ENCODE measurements at regions not wholly inside any gene's neighbourhood (a gene's known extent, or its start where the extent isn't known, plus 50 kb on each side); places are given as distances from the start of the nearest gene placed in this dataset.
A peak's percentile ranks its signal among the peaks of the same experiment; 100 is the strongest.

DNA sequence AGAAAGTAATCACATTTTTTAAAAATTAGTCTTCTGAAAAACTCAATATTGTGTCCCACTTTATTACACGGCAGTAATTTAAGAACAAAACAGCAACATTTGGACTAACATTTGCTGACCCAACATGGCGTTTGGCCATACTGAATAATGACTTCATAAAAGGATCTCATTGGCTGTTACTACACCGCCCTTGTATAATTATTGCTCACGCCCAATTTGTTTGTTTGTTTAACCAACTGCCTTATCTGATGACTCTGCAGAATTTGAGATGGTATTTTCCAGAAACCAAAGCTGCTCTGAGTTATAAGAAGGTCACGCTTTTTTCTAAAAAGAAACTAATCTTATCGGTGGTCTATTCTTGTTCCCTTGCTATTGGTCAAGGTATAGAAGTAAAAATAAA lies 200.2 kb upstream of the TARS1 start:
- Histone ChIP-seq H3K4me1 (ENCODE audit: low read length) (peaks cover 63% of the 10 kb centered on the region), H3K27ac (ENCODE audit: low read length) (no peak overlapping the region)

DNA sequence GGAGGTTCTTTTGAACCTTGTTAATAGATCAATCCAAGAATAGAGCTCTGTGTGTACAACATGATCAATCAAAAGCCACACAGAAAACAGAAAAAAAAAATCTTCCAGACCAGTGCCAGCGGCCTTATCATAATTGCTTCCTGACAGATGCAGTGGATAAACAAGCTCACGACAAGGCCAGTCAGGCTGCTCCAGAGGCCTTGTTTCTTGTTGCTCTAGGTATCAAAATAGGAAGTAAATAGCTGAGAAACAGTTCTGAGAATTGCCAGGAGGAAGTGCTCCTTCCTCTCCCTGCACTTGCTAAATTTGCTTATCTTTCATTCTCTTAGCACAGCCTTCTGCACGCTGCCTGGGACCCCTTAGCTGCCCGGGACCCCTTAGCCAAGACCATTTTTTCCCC lies 199.0 kb upstream of the TARS1 start:
- peak overlapping the region; percentile 31; the same call in 1 of the 2 replicates for H3K27ac ChIP-seq (ENCODE audit: low read length)
- H3K9me2 ChIP-seq (replicated peaks; ENCODE audit: insufficient read depth, low read length) = no peaks in the 10 kb centered on the region
- DNase-seq = peak; percentile 34
- H3F3A ChIP-seq (ENCODE audit: insufficient read depth, low read length) = peaks cover 16% of the 10 kb centered on the region
- H4K20me1 ChIP-seq (ENCODE audit: insufficient read depth, low read length) = no peaks in the 10 kb centered on the region
- peak overlapping the region; percentile 23; the same call in 1 of the 2 replicates for H3K4me2 ChIP-seq (ENCODE audit: low read depth, low read length)
- H3K9me3 ChIP-seq (replicated peaks; ENCODE audit: insufficient read depth, low read length) = no peaks in the 10 kb centered on the region
- H3K4me3 ChIP-seq (ENCODE audit: low read length) = no peak overlapping the region
- TF ChIP-seq EZH2phosphoT487 (IDR thresholded peaks at IDR 0.05; ENCODE audit: low read length) = no peak
- TF ChIP-seq, protein P1, sequence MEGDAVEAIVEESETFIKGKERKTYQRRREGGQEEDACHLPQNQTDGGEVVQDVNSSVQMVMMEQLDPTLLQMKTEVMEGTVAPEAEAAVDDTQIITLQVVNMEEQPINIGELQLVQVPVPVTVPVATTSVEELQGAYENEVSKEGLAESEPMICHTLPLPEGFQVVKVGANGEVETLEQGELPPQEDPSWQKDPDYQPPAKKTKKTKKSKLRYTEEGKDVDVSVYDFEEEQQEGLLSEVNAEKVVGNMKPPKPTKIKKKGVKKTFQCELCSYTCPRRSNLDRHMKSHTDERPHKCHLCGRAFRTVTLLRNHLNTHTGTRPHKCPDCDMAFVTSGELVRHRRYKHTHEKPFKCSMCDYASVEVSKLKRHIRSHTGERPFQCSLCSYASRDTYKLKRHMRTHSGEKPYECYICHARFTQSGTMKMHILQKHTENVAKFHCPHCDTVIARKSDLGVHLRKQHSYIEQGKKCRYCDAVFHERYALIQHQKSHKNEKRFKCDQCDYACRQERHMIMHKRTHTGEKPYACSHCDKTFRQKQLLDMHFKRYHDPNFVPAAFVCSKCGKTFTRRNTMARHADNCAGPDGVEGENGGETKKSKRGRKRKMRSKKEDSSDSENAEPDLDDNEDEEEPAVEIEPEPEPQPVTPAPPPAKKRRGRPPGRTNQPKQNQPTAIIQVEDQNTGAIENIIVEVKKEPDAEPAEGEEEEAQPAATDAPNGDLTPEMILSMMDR (IDR thresholded peaks at IDR 0.05; ENCODE audit: low read length) = no peak
- TF ChIP-seq EZH2 (optimal IDR thresholded peaks at IDR 0.05; ENCODE audit: low read depth, low read length) = no peak
- H3K9ac ChIP-seq (ENCODE audit: low read length) = no peak overlapping the region
- no peaks in the 10 kb centered on the region for H3K27me3 ChIP-seq (replicated peaks; ENCODE audit: insufficient read depth, low read length)
- H3K4me1 ChIP-seq (ENCODE audit: low read length) = peaks cover 53% of the 10 kb centered on the region
- no peak overlapping the region for H2AFZ ChIP-seq (ENCODE audit: low read length)
- H3K36me3 ChIP-seq (replicated peaks; ENCODE audit: insufficient read depth, low read length) = no peaks in the 10 kb centered on the region
- no peaks in the 10 kb centered on the region for H3K79me2 ChIP-seq (ENCODE audit: low read length)

More for the DNA sequence above, 200.2 kb upstream of the TARS1 start:
- Histone ChIP-seq H3K9me2 (replicated peaks; ENCODE audit: insufficient read depth, low read length) (no peaks in the 10 kb centered on the region), H3K9me3 (replicated peaks; ENCODE audit: insufficient read depth, low read length) (no peaks in the 10 kb centered on the region), H3K79me2 (ENCODE audit: low read length) (no peaks in the 10 kb centered on the region), H3K9ac (ENCODE audit: low read length) (no peak overlapping the region), H3K36me3 (replicated peaks; ENCODE audit: insufficient read depth, low read length) (no peaks in the 10 kb centered on the region), H2AFZ (ENCODE audit: low read length) (no peak overlapping the region), H3K4me2 (ENCODE audit: low read depth, low read length) (no peak overlapping the region), H4K20me1 (ENCODE audit: insufficient read depth, low read length) (no peaks in the 10 kb centered on the region), H3K4me3 (ENCODE audit: low read length) (no peak overlapping the region), H3F3A (ENCODE audit: insufficient read depth, low read length) (peaks cover 21% of the 10 kb centered on the region), H3K27me3 (replicated peaks; ENCODE audit: insufficient read depth, low read length) (no peaks in the 10 kb centered on the region)
- DNase-seq = no peak
- no peak for TF ChIP-seq EZH2 (optimal IDR thresholded peaks at IDR 0.05; ENCODE audit: low read depth, low read length)
- TF ChIP-seq EZH2phosphoT487 (IDR thresholded peaks at IDR 0.05; ENCODE audit: low read length) = no peak
- TF ChIP-seq, protein P1 (IDR thresholded peaks at IDR 0.05; ENCODE audit: low read length) = no peak

DNA sequence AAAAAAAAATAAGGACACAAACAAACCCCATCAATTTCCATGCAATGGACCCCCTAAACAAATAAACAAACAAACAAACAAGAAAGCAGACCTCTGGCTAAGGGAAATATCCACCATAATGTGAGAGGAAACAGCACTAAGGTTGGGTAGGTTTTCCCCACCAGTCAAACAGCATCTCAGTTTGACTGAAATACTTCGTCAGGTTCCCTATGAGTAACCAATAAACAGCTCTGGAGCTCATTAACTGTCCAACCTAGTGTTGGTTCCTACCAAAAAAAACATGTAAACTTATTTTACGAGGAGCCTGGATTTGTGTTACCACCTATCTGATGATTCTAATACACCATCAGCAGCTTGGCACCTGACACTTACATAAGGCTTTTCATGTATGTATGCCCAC lies 198.5 kb upstream of the TARS1 start:
- Histone ChIP-seq H3K4me2 (ENCODE audit: low read depth, low read length) (peak overlapping the region; percentile 23; the same call in 1 of the 2 replicates), H3K27me3 (replicated peaks; ENCODE audit: insufficient read depth, low read length) (no peaks in the 10 kb centered on the region), H3K9me2 (replicated peaks; ENCODE audit: insufficient read depth, low read length) (no peaks in the 10 kb centered on the region), H3K9ac (ENCODE audit: low read length) (no peak overlapping the region), H3K79me2 (ENCODE audit: low read length) (no peaks in the 10 kb centered on the region), H2AFZ (ENCODE audit: low read length) (no peak overlapping the region), H3K9me3 (replicated peaks; ENCODE audit: insufficient read depth, low read length) (no peaks in the 10 kb centered on the region), H3F3A (ENCODE audit: insufficient read depth, low read length) (peaks cover 16% of the 10 kb centered on the region), H3K36me3 (replicated peaks; ENCODE audit: insufficient read depth, low read length) (no peaks in the 10 kb centered on the region), H3K27ac (ENCODE audit: low read length) (no peak overlapping the region), H3K4me1 (ENCODE audit: low read length) (peaks cover 48% of the 10 kb centered on the region), H4K20me1 (ENCODE audit: insufficient read depth, low read length) (no peaks in the 10 kb centered on the region), H3K4me3 (ENCODE audit: low read length) (no peak overlapping the region)
- no peak for DNase-seq
- no peak for TF ChIP-seq EZH2 (optimal IDR thresholded peaks at IDR 0.05; ENCODE audit: low read depth, low read length)
- TF ChIP-seq EZH2phosphoT487 (IDR thresholded peaks at IDR 0.05; ENCODE audit: low read length) = no peak
- TF ChIP-seq, protein P1 (IDR thresholded peaks at IDR 0.05; ENCODE audit: low read length) = no peak
